Psoas muscle (tissue), 7 donors: ENCODE measurements at regions not wholly inside any gene's neighbourhood (a gene's known extent, or its start where the extent isn't known, plus 50 kb on each side); places are given as distances from the start of the nearest gene placed in this dataset.

Experiments
- ATAC-seq, 4 donors: fragments of 200-7000 bp; cut with Tn5 transposase; one replicate each; pipeline ENCODE4 v1.9.1; 2020; ENCODE audit warnings: moderate library complexity in 3 of 4, mild to moderate bottlenecking in 2 of 4
- DNase-seq, 2 donors: peaks; one replicate each; pipeline ENCODE4 v3.0.0-alpha.2; 2020
- H3K27ac ChIP-seq: fragments of 200-600 bp; one replicate; pipeline ENCODE4 v1.8.0; 2022
- H3K27me3 ChIP-seq, 3 donors: fragments of 200-600 bp in 1 of 3; one replicate each; pipeline versions ENCODE4 v1.6.1 to v1.8.0; 2013 to 2022; ENCODE audit warnings: low read length in 2 of 3, mild to moderate bottlenecking in 2 of 3, moderate library complexity in 1 of 3; ENCODE audit not compliant: insufficient read depth in 3 of 3
- H3K36me3 ChIP-seq, 2 donors: fragments of 200-600 bp in 1 of 2; one replicate each; pipeline versions ENCODE4 v1.6.1 to v1.8.0; 2013 to 2022; ENCODE audit warnings: low read depth in 1 of 2, mild to moderate bottlenecking in 1 of 2, moderate library complexity in 1 of 2; ENCODE audit not compliant: insufficient read depth in 1 of 2
- H3K4me1 ChIP-seq: fragments of 200-600 bp; one replicate; pipeline ENCODE4 v1.8.0; 2022
- H3K4me3 ChIP-seq: fragments of 200-600 bp; one replicate; pipeline ENCODE4 v1.8.0; 2022; ENCODE audit warnings: mild to moderate bottlenecking
- H3K9me3 ChIP-seq: fragments of 200-600 bp; one replicate; pipeline ENCODE4 v1.8.0; 2022
- CTCF ChIP-seq: fragments of 200-600 bp; IDR thresholded peaks from one replicate; pipeline ENCODE4 v1.8.0; 2022; ENCODE audit warnings: antibody characterized with exemption
- WGBS, 3 donors: extraction: QIAGEN DNeasy Blood & Tissue Kit; methylation state at CpG; one replicate each; pipeline versions ENCODE4 v1.1.6 to v1.1.7; 2013; 5-methylcytosine and 5-hydroxymethylcytosine counted together
- intact Hi-C, 2 donors: fragments of 100-400 bp; cut with DNase I; formaldehyde crosslinking; loops; one replicate each; pipeline versions ENCODE4 v1.11.0 to v1.14.2; 2022
- donor health status: healthy with polysubstance abuse.
- donor health status: DM: no; HTN: no; CAD: no; lungs with moderate emphysema.
- donor health status: Bipolar disorder and iron deficiency.
- donor health status: healthy.
- donor health status: DM: yes; HTN: yes; CAD: no.
- donor health status: DM: no; HTN: no; CAD: no.
- donor health status: DM: yes; HTN: yes; CAD: no.

GRCh38 chr3:69688400-69688799 lies 50.9 kb upstream of the MITF start:
- no peaks in the 10 kb centered on the region for H3K9me3 ChIP-seq
- DNase-seq (no peak), ATAC-seq (no peak)
- no peak for TF ChIP-seq CTCF
- intact Hi-C loops = no loop called here
- peaks cover 11% of the 10 kb centered on the region for H3K4me1 ChIP-seq
- 78 to 83% (median 79%) methylated on average over 1 of the region's 1 CpG for WGBS, 3 donors
- no peak overlapping the region for H3K4me3 ChIP-seq
- no peak overlapping the region for H3K27ac ChIP-seq
- no peaks in the 10 kb centered on the region for H3K36me3 ChIP-seq
- no peaks in the 10 kb centered on the region for H3K27me3 ChIP-seq

GRCh38 chr3:69687641-69688040 lies 51.6 kb upstream of the MITF start:
- no peak overlapping the region for H3K4me3 ChIP-seq
- no peaks in the 10 kb centered on the region for H3K9me3 ChIP-seq
- intact Hi-C loops = no loop called here
- H3K4me1 ChIP-seq = peaks cover 11% of the 10 kb centered on the region
- TF ChIP-seq CTCF = no peak
- ATAC-seq = no peak
- no peaks in the 10 kb centered on the region for H3K27me3 ChIP-seq
- no peaks in the 10 kb centered on the region for H3K36me3 ChIP-seq
- no peak overlapping the region for H3K27ac ChIP-seq
- no peak for DNase-seq
- WGBS, 3 donors = 92 to 96% (median 93%) methylated on average over 5 of the region's 5 CpGs

- H3K27me3 ChIP-seq = no peaks in the 10 kb centered on the region
- H3K9me3 ChIP-seq = no peaks in the 10 kb centered on the region
- no peak overlapping the region for H3K27ac ChIP-seq
- H3K4me3 ChIP-seq = no peak overlapping the region
- intact Hi-C loops = no loop called here
- peaks cover 4% of the 10 kb centered on the region for H3K4me1 ChIP-seq
- H3K36me3 ChIP-seq = no peaks in the 10 kb centered on the region
- TF ChIP-seq CTCF = no peak
- 93 to 95% (median 94%) methylated on average over 3 of the region's 3 CpGs for WGBS, 3 donors
- DNase-seq (no peak), ATAC-seq (no peak)
Observed at GRCh38 chr3:69686056-69686455, 53.2 kb upstream of the MITF start.

- Histone ChIP-seq H3K27ac (no peak overlapping the region), H3K4me3 (no peak overlapping the region), H3K4me1 (no peaks in the 10 kb centered on the region), H3K27me3 (no peaks in the 10 kb centered on the region), H3K9me3 (no peaks in the 10 kb centered on the region), H3K36me3 (no peaks in the 10 kb centered on the region)
- DNase-seq (no peak), ATAC-seq (no peak)
- TF ChIP-seq CTCF = no peak
- 93 to 100% (median 98%) methylated on average over 2 of the region's 2 CpGs for WGBS, 3 donors
- intact Hi-C loops = no loop called here
Observed at GRCh38 chr3:69684309-69684961, 54.8 kb upstream of the MITF start.
